DMS53 (cell line): ENCODE measurements at regions not wholly inside any gene's neighbourhood (a gene's known extent, or its start where the extent isn't known, plus 50 kb on each side); places are given as distances from the start of the nearest gene placed in this dataset.

ENCODE experiments used
- DNase-seq: peaks from one replicate; lab custom pipeline; 2025; lab: John Stamatoyannopoulos, UW

- DNase-seq = no peak
These were observed 88.0 kb downstream of the BANF2 start for GRCh38 chr20:17787816-17788215.

DNA sequence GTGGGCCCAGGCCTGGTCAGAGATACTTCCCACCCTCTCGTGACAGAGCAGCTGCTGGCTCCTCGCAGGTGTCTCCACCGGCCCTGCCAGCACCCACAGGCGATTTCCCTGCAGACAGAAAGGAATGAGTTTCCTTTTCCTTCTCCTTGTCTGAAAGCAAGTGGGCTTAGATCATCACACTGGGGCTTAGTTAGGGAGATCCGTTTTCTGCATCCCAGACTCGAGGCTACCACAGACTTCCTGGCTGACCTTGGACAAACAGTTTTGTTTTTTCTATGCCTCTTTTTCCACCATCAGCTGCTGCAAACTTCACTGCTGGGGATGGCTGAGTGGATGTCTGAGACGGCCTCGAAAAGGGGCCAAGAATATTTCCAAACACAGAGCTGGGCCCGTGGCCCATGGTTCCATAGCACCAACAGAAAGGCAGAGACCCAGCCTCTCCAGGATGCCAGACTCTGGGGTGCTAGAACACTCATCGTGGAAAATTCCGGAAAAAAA is 86.5 kb downstream of the BANF2 start:
- DNase-seq = no peak
